Thyroid gland (tissue), 4 donors: ENCODE measurements at regions not wholly inside any gene's neighbourhood (a gene's known extent, or its start where the extent isn't known, plus 50 kb on each side); places are given as distances from the start of the nearest gene placed in this dataset.

Source experiments
- CTCF ChIP-seq, 6 experiments: fragments of 200-600 bp in 3 of 6; fragments of 450-650 bp in 3 of 6; sonication (generic) in 3 of 6; IDR thresholded peaks; one replicate each; pipeline ENCODE4 v1.5.1; 2016 to 2019; ENCODE audit warnings: antibody characterized with exemption in 6 of 6, mild to moderate bottlenecking in 2 of 6, inconsistent platforms in 1 of 6, moderate library complexity in 1 of 6
- POLR2A ChIP-seq, 2 donors: fragments of 450-650 bp; IDR thresholded peaks; one replicate each; pipeline ENCODE4 v1.6.1; 2017; ENCODE audit warnings: antibody characterized with exemption in 2 of 2, mild to moderate bottlenecking in 2 of 2, moderate library complexity in 1 of 2

GRCh38 chr10:130784326-130784725 lies 527.2 kb downstream of the TCERG1L start:
- TF ChIP-seq CTCF (IDR thresholded peaks at IDR 0.05): no peak
- no peak for TF ChIP-seq POLR2A (IDR thresholded peaks at IDR 0.05)
